PC-3 (cell line): ENCODE measurements at regions not wholly inside any gene's neighbourhood (a gene's known extent, or its start where the extent isn't known, plus 50 kb on each side); places are given as distances from the start of the nearest gene placed in this dataset.

Experiments
- ATAC-seq: fragments of 200-7000 bp; cut with Tn5 transposase; 2 replicates; pipeline ENCODE4 v1.9.1; 2020; ENCODE audit warnings: mild to moderate bottlenecking, moderate library complexity
- BruUV-seq: library from RNA; stranded (reverse); fragments of 400-500 nt; replicated peaks from 2 replicates; lab custom pipeline; 2021; lab: Mats Ljungman, UMichigan
- CTCF ChIA-PET: fragments of 300-600 bp; sonication (Branson Sonifier 250); formaldehyde crosslinking; loops from one replicate; lab custom pipeline; 2022; ENCODE audit warnings: antibody characterized with exemption; lab: Charles Lee
- POLR2A ChIA-PET: fragments of 300-600 bp; sonication (Branson Sonifier 250); formaldehyde crosslinking; loops from one replicate; lab custom pipeline; 2022; ENCODE audit warnings: antibody characterized with exemption; ENCODE audit not compliant: unreplicated experiment; lab: Charles Lee
- DNase-seq: peaks from one replicate; pipeline ENCODE4 v3.0.0-alpha.2; 2015
- H2AFZ ChIP-seq: fragments of 300-600 bp; sonication (generic); 2 replicates; pipeline ENCODE4 v1.6.0; 2016; ENCODE audit warnings: antibody characterized with exemption, low read length
- H3F3A ChIP-seq: fragments of 300-600 bp; sonication (generic); one replicate; pipeline ENCODE4 v1.6.0; 2017; ENCODE audit warnings: antibody characterized with exemption, low read length, control low read depth, mild to moderate bottlenecking; ENCODE audit not compliant: unreplicated experiment
- H3K27ac ChIP-seq: fragments of 300-600 bp; sonication (generic); 2 replicates; pipeline ENCODE4 v1.5.1; 2016; ENCODE audit warnings: mild to moderate bottlenecking, low read length
- H3K27me3 ChIP-seq: fragments of 300-600 bp; sonication (generic); 2 replicates; pipeline ENCODE4 v1.6.1; 2016; ENCODE audit warnings: low read length, mixed read lengths
- H3K36me3 ChIP-seq: fragments of 300-600 bp; sonication (generic); 2 replicates; pipeline ENCODE4 v1.6.1; 2016; ENCODE audit warnings: low read depth, mixed run types, low read length, mixed read lengths
- H3K4me1 ChIP-seq: fragments of 300-600 bp; sonication (generic); 2 replicates; pipeline ENCODE4 v1.5.1; 2016; ENCODE audit warnings: low read length; ENCODE audit not compliant: insufficient read depth
- H3K4me2 ChIP-seq: fragments of 300-600 bp; sonication (generic); 2 replicates; pipeline ENCODE4 v1.6.0; 2016; ENCODE audit warnings: low read length
- H3K4me3 ChIP-seq: fragments of 300-600 bp; sonication (generic); 2 replicates; pipeline ENCODE4 v1.5.1; 2016; ENCODE audit warnings: mild to moderate bottlenecking, low read length, mixed read lengths
- H3K79me2 ChIP-seq: fragments of 300-600 bp; sonication (generic); 2 replicates; pipeline ENCODE4 v1.6.1; 2017; ENCODE audit warnings: low read length, mixed read lengths
- H3K9ac ChIP-seq: fragments of 300-600 bp; sonication (generic); 2 replicates; pipeline ENCODE4 v1.6.0; 2016; ENCODE audit warnings: mild to moderate bottlenecking, low read length
- H3K9me2 ChIP-seq: fragments of 300-600 bp; sonication (generic); replicated peaks from 2 replicates; pipeline ENCODE4 v1.6.1; 2016; ENCODE audit warnings: mixed run types, low read length, mixed read lengths
- H3K9me3 ChIP-seq: fragments of 300-600 bp; sonication (generic); 2 replicates; pipeline ENCODE4 v1.6.1; 2016; ENCODE audit warnings: low read length, mixed read lengths
- H4K20me1 ChIP-seq: fragments of 300-600 bp; sonication (generic); 2 replicates; pipeline ENCODE4 v1.6.1; 2016; ENCODE audit warnings: low read length, mixed read lengths
- CTCF ChIP-seq: fragments of 300-600 bp; sonication (generic); conservative IDR thresholded peaks from 2 replicates; pipeline ENCODE4 v1.5.1; 2017; ENCODE audit warnings: antibody characterized with exemption, low read depth, mild to moderate bottlenecking, low read length
- EZH2 ChIP-seq: fragments of 300-600 bp; sonication (generic); IDR thresholded peaks from one replicate; pipeline ENCODE4 v1.6.1; 2017; ENCODE audit warnings: antibody characterized with exemption, mild to moderate bottlenecking, low read length; ENCODE audit not compliant: unreplicated experiment
- EZH2phosphoT487 ChIP-seq: fragments of 300-600 bp; sonication (generic); IDR thresholded peaks from 2 replicates; pipeline ENCODE4 v1.6.1; 2018; ENCODE audit warnings: mild to moderate bottlenecking, antibody characterized with exemption, low read length, borderline replicate concordance
- intact Hi-C: fragments of 100-400 bp; cut with micrococcal nuclease; formaldehyde crosslinking; loops from 2 replicates; pipeline ENCODE4 v1.9.0; 2023

DNA sequence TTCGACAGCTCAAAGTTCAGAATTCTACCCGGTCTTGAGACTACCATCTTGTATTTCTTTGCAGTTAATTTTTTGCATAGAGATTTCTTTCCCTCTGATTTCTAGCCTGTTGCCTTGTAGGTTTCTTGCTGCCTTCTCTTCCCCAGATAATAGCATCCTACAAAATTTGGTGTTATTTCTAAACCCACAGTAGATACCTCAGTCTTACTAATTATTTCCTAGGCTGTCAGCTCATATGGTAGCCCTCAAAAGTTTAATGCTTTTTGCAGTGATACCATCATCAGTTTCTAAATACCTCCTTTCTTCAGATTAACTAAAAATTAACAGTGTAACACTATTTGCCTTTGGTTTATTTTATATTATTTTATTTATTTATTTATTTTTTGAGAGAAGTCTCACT lies 61.9 kb upstream of the TMPO start:
- Histone ChIP-seq H3K4me2 (no peak overlapping the region), H3F3A (no peaks in the 10 kb centered on the region), H3K9me2 (no peaks in the 10 kb centered on the region), H2AFZ (no peak overlapping the region), H3K27me3 (peaks cover 2% of the 10 kb centered on the region; the same call in 1 of the 2 replicates), H4K20me1 (no peaks in the 10 kb centered on the region), H3K4me1 (no peaks in the 10 kb centered on the region), H3K4me3 (no peak overlapping the region), H3K79me2 (no peaks in the 10 kb centered on the region), H3K9me3 (no peaks in the 10 kb centered on the region), H3K36me3 (no peaks in the 10 kb centered on the region), H3K9ac (no peak overlapping the region), H3K27ac (no peak overlapping the region)
- intact Hi-C loops = no loop called here
- BruUV-seq = no TSS peak
- ChIA-PET CTCF (no interaction called here), POLR2A (no interaction called here)
- ATAC-seq (no peak), DNase-seq (no peak)
- no peak for TF ChIP-seq EZH2phosphoT487
- no peak for TF ChIP-seq EZH2
- TF ChIP-seq CTCF = no peak

GRCh38 chr12:98456041-98456440 lies 59.3 kb upstream of the TMPO start:
- TF ChIP-seq EZH2 = no peak
- no peak for TF ChIP-seq CTCF
- no peak for TF ChIP-seq EZH2phosphoT487
- Histone ChIP-seq H3K9me3 (no peaks in the 10 kb centered on the region), H3K9ac (no peak overlapping the region), H3F3A (no peaks in the 10 kb centered on the region), H3K79me2 (no peaks in the 10 kb centered on the region), H3K36me3 (no peaks in the 10 kb centered on the region), H3K27ac (no peak overlapping the region), H3K4me3 (no peak overlapping the region), H4K20me1 (no peaks in the 10 kb centered on the region), H3K9me2 (no peaks in the 10 kb centered on the region), H3K27me3 (no peaks in the 10 kb centered on the region), H3K4me2 (no peak overlapping the region), H3K4me1 (no peaks in the 10 kb centered on the region), H2AFZ (no peak overlapping the region)
- intact Hi-C loops = no loop called here
- CTCF ChIA-PET = no interaction called here
- BruUV-seq = no TSS peak
- POLR2A ChIA-PET = no interaction called here
- DNase-seq (no peak), ATAC-seq (no peak)

- ChIA-PET CTCF (no interaction called here), POLR2A (no interaction called here)
- Histone ChIP-seq H3K27ac (no peak overlapping the region), H3K4me3 (no peak overlapping the region), H3K4me1 (no peaks in the 10 kb centered on the region), H3K9ac (no peak overlapping the region), H3K9me2 (no peaks in the 10 kb centered on the region), H3F3A (no peaks in the 10 kb centered on the region), H3K79me2 (no peaks in the 10 kb centered on the region), H4K20me1 (no peaks in the 10 kb centered on the region), H3K9me3 (no peaks in the 10 kb centered on the region), H3K36me3 (no peaks in the 10 kb centered on the region), H3K4me2 (peak overlapping the region; percentile 14; the same call in 1 of the 2 replicates), H3K27me3 (no peaks in the 10 kb centered on the region), H2AFZ (0 out of 2 replicates have a peak overlapping the region, but pooled peaks have one; percentile 38)
- intact Hi-C loops = no loop called here
- DNase-seq (no peak), ATAC-seq (peak; percentile 74)
- TF ChIP-seq EZH2 = no peak
- no peak for TF ChIP-seq EZH2phosphoT487
- no TSS peak for BruUV-seq
Measured at GRCh38 chr12:98456576-98457573, 58.5 kb upstream of the TMPO start.
